Activated CD8-positive, alpha-beta T cell treated with anti-CD3 and anti-CD28 coated beads for 36 hours (primary cell): ENCODE measurements at regions not wholly inside any gene's neighbourhood (a gene's known extent, or its start where the extent isn't known, plus 50 kb on each side); places are given as distances from the start of the nearest gene placed in this dataset.
"Not testable (repeated sequence)": the region's sequence is repeated elsewhere in the genome, so short reads cannot be mapped to it uniquely, and the experiment has no call there.

Experiments
- ATAC-seq: fragments of 200-7000 bp; cut with Tn5 transposase; one replicate; pipeline ENCODE4 v1.10.0; 2021; ENCODE audit warnings: mild to moderate bottlenecking, moderate library complexity
- CTCF ChIA-PET: fragments of 350-600 bp; sonication (Branson Sonifier 250); formaldehyde crosslinking; loops from one replicate; lab custom pipeline; 2021; ENCODE audit warnings: antibody characterized with exemption; lab: Charles Lee
- POLR2A ChIA-PET: fragments of 350-600 bp; sonication (Branson Sonifier 250); formaldehyde crosslinking; loops from one replicate; lab custom pipeline; 2021; ENCODE audit warnings: antibody characterized with exemption; lab: Charles Lee
- DNase-seq: peaks from one replicate; pipeline ENCODE4 v3.0.0-alpha.2; 2020
- H3K27ac Mint-ChIP-seq: one replicate; pipeline ENCODE4 v1.8.0; 2021; ENCODE audit warnings: mild to moderate bottlenecking, mixed read lengths
- H3K27me3 Mint-ChIP-seq: one replicate; pipeline ENCODE4 v1.8.0; 2021; ENCODE audit warnings: mixed read lengths
- H3K36me3 Mint-ChIP-seq: one replicate; pipeline ENCODE4 v1.8.0; 2021; ENCODE audit warnings: low read depth, mixed read lengths
- H3K4me1 Mint-ChIP-seq: one replicate; pipeline ENCODE4 v1.8.0; 2021; ENCODE audit warnings: low read depth, mixed read lengths
- H3K4me3 Mint-ChIP-seq: one replicate; pipeline ENCODE4 v1.8.0; 2021; ENCODE audit warnings: mild to moderate bottlenecking, moderate library complexity, mixed read lengths
- H3K9me3 Mint-ChIP-seq: one replicate; pipeline ENCODE4 v1.8.0; 2021; ENCODE audit warnings: mixed read lengths
- intact Hi-C: fragments of 100-400 bp; cut with micrococcal nuclease; formaldehyde crosslinking; loops from one replicate; pipeline ENCODE4 v1.10.0; 2022

DNA sequence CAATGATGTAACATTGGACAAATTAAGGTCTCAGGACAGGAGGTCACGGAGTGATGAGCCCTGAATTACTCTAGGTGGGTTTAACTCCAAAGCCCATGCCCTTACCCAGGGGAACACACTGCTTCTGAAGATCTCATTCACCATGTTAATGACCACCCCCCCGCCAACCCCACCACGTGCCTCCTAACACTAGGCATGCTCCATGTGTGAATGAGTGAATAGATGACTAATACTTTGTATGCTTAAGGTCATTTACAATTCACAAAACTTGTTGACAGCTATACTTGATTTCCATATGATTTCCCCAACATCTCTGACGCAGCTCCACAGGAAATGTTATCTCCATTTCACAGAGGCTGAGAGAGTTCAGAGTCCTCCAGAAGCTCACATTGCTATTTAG lies 184.9 kb downstream of the ZNF92 start:
- H3K9me3 Mint-ChIP-seq, H3K4me1 Mint-ChIP-seq, ATAC-seq, CTCF ChIA-PET, H3K4me3 Mint-ChIP-seq, H3K36me3 Mint-ChIP-seq, H3K27ac Mint-ChIP-seq, intact Hi-C loops, POLR2A ChIA-PET, H3K27me3 Mint-ChIP-seq: not testable (repeated sequence)
- DNase-seq: peak; percentile 4

DNA sequence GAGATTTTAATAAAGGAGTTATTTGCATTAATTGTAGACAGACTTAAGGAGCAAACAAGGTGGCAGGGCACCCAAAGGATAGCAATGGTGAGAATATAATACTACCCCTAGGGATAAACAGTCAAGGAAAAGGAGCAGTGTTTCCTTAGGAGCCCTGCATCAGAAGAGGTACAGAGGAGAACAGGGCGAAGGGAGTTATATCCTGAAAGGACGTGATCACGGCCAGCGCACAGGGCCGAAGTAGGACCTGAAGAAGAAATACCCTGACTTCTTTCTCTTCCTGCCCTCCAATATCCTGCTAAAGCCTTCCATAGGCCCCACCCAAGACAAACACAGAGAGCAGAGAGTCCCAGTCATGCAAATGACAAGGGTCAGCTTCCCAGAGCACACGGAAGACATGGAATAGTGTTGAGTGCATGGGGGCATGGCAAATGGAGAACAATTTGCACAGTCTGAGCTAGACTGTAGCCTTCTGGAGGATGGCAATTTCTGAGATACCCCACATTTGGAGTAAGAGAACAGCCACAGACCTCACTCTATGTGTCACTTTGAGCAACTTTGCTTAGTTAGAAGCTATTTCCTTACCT lies 188.2 kb downstream of the ZNF92 start:
- ATAC-seq, H3K4me1 Mint-ChIP-seq, intact Hi-C loops, H3K27me3 Mint-ChIP-seq, H3K4me3 Mint-ChIP-seq, POLR2A ChIA-PET, DNase-seq, H3K36me3 Mint-ChIP-seq, H3K27ac Mint-ChIP-seq, CTCF ChIA-PET, H3K9me3 Mint-ChIP-seq: not testable (repeated sequence)

DNA sequence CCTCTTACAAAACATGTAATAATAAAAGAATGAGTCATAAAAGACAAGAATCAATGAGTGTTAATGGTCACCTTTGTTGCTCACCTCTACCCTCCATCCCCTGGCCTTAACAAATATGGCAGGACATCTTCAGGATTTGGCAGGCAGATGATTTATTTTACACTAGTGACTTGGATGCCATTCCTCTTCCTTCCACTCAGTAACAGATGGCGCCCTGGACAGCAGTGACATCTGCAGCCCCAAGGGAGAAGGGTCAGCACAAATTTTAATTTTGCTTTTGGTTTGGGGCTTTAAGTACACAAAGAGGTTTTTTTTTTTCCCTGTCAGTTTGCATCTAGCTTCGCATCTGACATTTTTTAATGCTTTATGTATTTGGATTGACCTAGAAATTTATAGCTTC lies 188.9 kb downstream of the ZNF92 start:
- H3K27ac Mint-ChIP-seq, H3K36me3 Mint-ChIP-seq, CTCF ChIA-PET, ATAC-seq, POLR2A ChIA-PET, H3K9me3 Mint-ChIP-seq, H3K27me3 Mint-ChIP-seq, H3K4me3 Mint-ChIP-seq, intact Hi-C loops, H3K4me1 Mint-ChIP-seq: not testable (repeated sequence)
- DNase-seq: peak; percentile 1

DNA sequence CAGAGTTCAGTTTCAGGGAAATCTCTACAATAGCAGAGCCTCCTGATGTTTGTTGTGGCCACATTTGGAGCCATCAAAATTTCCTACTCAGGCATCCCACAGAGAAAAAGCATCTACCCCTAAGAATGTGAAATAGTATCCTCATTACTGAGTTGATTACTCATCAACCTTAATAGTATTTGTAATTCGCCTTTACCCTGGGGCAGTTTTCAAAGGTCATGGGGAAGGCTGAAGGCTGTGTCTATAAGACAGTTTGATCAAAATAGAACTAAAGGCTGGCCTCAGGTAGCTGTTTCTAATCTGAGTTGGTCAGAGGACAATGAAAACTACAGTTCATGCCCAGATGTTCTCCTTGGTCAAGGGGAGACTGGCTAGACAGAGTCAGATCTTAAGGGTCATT lies 189.7 kb downstream of the ZNF92 start:
- ATAC-seq, H3K36me3 Mint-ChIP-seq, intact Hi-C loops, H3K9me3 Mint-ChIP-seq, DNase-seq, H3K27me3 Mint-ChIP-seq, H3K27ac Mint-ChIP-seq, POLR2A ChIA-PET, CTCF ChIA-PET, H3K4me1 Mint-ChIP-seq, H3K4me3 Mint-ChIP-seq: not testable (repeated sequence)

DNA sequence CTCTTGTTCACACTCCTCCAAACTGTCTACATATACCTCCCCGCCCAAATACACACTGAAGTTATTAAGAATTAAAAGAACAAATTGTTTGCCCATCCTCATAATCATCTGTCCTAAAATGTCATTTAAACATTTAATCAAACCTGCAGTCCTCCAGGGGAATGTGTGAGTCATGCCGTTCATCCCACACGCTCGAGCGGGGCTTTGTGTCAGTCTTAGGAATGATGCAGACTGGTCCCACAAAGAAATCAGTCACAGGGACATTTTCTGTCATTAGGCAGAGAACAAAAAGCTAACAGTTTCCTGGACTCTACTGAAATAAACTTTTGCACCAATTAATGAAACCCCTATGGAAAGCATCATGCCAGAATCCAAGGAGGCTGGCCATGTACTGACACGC lies 194.6 kb downstream of the ZNF92 start:
- POLR2A ChIA-PET, H3K4me1 Mint-ChIP-seq, H3K27me3 Mint-ChIP-seq, intact Hi-C loops, H3K9me3 Mint-ChIP-seq, ATAC-seq, CTCF ChIA-PET, DNase-seq, H3K4me3 Mint-ChIP-seq, H3K27ac Mint-ChIP-seq, H3K36me3 Mint-ChIP-seq: not testable (repeated sequence)

DNA sequence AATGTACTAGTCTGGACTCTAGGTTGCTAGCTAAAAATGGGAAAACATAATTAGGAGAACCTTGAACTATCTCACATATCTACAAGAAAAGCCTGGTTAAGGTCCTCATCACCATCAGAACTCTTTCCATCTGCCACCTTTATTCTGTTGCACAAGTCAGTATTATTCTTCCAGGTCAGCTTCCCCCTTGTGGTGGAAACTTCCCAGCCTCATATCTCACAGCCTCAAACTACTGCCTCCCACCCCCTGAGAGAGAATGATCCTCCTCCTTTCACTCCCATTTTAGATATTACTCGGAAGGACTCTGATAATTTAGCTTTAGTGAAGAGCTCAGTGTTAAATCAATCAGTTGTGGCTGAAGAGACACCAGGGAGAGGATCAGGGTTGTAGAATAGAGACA lies 197.3 kb downstream of the ZNF92 start:
- H3K9me3 Mint-ChIP-seq, intact Hi-C loops, H3K4me3 Mint-ChIP-seq, H3K4me1 Mint-ChIP-seq, ATAC-seq, H3K27ac Mint-ChIP-seq, H3K27me3 Mint-ChIP-seq, H3K36me3 Mint-ChIP-seq, CTCF ChIA-PET, DNase-seq, POLR2A ChIA-PET: not testable (repeated sequence)

DNA sequence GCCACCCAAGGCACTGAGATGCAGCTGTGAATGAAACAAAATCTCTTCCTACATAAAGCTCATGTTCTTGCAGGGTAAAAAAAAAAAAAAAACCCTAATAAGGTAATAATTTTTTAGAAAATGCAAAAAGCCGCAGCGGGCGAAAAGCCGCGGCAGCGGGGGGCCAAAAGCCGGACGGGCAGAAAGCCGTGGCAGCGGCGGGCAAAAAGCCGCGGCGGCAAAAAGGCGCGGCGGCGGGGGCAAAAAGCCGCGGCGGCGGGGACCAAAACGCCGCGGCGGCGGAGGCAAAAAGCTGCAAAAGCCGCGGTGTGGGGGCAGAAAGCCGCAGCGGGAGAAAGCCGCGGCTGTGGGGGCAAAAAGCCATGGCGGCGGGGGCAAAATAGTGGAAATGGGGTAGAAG lies 198.9 kb downstream of the ZNF92 start:
- ATAC-seq, CTCF ChIA-PET, H3K4me3 Mint-ChIP-seq, POLR2A ChIA-PET, DNase-seq, H3K4me1 Mint-ChIP-seq, H3K27me3 Mint-ChIP-seq, H3K9me3 Mint-ChIP-seq, intact Hi-C loops, H3K36me3 Mint-ChIP-seq, H3K27ac Mint-ChIP-seq: not testable (repeated sequence)

DNA sequence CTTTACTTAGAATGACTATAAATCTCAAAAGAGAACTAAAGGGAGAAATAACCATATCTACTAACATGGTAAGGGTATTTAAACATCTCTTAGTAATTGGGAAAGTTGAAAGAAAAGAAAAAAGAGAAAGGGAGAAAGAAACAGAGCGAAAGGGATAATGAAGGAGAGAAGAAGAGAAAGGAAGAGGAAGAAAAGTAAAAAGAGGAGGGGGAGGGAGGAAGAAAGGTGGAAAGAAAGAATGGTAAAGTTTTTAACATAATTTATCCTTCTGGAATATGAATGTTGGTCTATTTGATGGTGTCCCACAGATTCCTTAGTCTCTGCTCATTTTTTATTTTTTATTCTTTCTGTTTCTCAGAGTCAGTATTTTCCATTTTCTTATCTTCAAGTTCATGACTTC lies 202.7 kb downstream of the ZNF92 start:
- CTCF ChIA-PET, ATAC-seq: not testable (repeated sequence)

DNA sequence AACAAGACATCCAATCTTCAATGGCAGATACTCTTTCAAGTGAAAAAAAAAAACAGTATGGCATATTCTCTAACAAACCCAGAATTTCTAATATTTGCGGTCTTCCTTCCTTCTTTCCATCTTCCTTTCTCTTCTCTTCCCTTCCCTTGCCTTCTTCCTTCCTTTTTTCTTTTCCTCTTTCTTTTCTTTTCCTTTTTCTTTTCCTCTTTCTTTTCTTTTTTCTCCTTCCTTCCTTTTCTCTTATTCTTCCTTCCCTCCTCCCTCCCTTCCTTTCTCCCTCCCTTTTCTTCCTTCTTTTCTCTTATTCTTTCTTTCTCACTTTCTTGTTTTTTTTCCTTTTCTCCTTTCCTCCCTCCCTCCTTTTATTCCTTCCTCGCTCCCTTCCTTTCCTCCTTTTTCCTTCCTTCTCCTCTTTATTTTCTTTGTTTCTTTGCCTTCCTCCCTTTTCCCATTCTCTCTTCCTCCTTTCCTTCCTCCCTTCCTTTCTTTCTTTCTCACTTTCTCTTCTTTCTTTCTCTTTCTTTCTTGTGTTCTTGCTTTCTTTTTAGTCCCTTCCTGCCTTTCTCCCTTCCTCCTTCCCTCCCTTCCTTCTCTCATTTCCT lies 209.0 kb downstream of the ZNF92 start:
- H3K4me1 Mint-ChIP-seq, CTCF ChIA-PET, DNase-seq, H3K9me3 Mint-ChIP-seq, ATAC-seq, H3K27ac Mint-ChIP-seq, H3K27me3 Mint-ChIP-seq, H3K36me3 Mint-ChIP-seq, H3K4me3 Mint-ChIP-seq, POLR2A ChIA-PET, intact Hi-C loops: not testable (repeated sequence)

More for the DNA sequence above, 202.7 kb downstream of the ZNF92 start:
- H3K4me1 Mint-ChIP-seq, H3K27ac Mint-ChIP-seq, DNase-seq, intact Hi-C loops, H3K9me3 Mint-ChIP-seq, POLR2A ChIA-PET, H3K4me3 Mint-ChIP-seq, H3K36me3 Mint-ChIP-seq, H3K27me3 Mint-ChIP-seq: not testable (repeated sequence)

DNA sequence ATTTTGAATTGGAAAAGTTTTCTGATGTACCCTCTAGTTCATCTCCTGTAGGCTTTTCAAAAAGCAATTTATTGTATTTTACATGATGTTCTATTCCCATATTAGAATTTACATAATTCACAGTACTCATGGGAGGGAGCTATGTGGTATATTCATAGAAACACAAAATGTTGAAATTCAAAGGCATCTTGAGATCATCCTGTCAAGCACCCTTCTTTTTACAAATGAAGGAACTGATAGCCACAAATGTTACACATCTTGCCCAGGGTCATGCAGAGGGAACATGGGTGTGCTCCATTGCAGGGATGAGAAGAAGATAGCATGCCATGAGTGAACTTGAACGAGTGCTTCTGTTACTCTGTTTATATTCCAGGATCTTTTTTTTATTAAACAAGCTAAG lies 228.8 kb downstream of the ZNF92 start:
- H3K4me1 Mint-ChIP-seq, POLR2A ChIA-PET, H3K36me3 Mint-ChIP-seq, intact Hi-C loops, CTCF ChIA-PET, H3K27ac Mint-ChIP-seq, H3K9me3 Mint-ChIP-seq, H3K4me3 Mint-ChIP-seq, DNase-seq, ATAC-seq: not testable (repeated sequence)
- peaks cover 23% of the 10 kb centered on the region for H3K27me3 Mint-ChIP-seq
